GM23338 (cell line): ENCODE measurements at regions not wholly inside any gene's neighbourhood (a gene's known extent, or its start where the extent isn't known, plus 50 kb on each side); places are given as distances from the start of the nearest gene placed in this dataset.

ENCODE experiments used
- ATAC-seq: fragments of 200-7000 bp; cut with Tn5 transposase; 3 replicates; pipeline ENCODE4 v1.9.1; 2020
- DNase-seq: peaks from one replicate; pipeline ENCODE4 v3.0.0-alpha.2; 2015; ENCODE audit warnings: low spot score
- H2AFZ ChIP-seq: fragments of 200-600 bp; sonication (generic); 2 replicates; pipeline ENCODE4 v1.8.0; 2016; ENCODE audit warnings: antibody characterized with exemption, mild to moderate bottlenecking, moderate library complexity
- H3F3A ChIP-seq: fragments of 200-600 bp; sonication (generic); replicated peaks from 2 replicates; pipeline ENCODE4 v1.8.0; 2017; ENCODE audit warnings: antibody characterized with exemption, mixed run types, low read depth
- H3K27ac ChIP-seq: fragments of 200-600 bp; sonication (generic); 2 replicates; pipeline ENCODE4 v1.6.1; 2016; ENCODE audit warnings: low read depth
- H3K27me3 ChIP-seq: fragments of 200-600 bp; sonication (generic); 2 replicates; pipeline ENCODE4 v1.8.0; 2016; ENCODE audit warnings: mild to moderate bottlenecking, mixed run types, moderate library complexity; ENCODE audit not compliant: insufficient read depth
- H3K36me3 ChIP-seq: fragments of 200-600 bp; sonication (generic); 2 replicates; pipeline ENCODE4 v1.8.0; 2016; ENCODE audit warnings: mild to moderate bottlenecking; ENCODE audit not compliant: insufficient read depth
- H3K4me1 ChIP-seq: fragments of 200-600 bp; sonication (generic); 2 replicates; pipeline ENCODE4 v1.8.0; 2016; ENCODE audit warnings: mild to moderate bottlenecking, moderate library complexity; ENCODE audit not compliant: insufficient read depth
- H3K4me2 ChIP-seq: fragments of 200-600 bp; sonication (generic); 2 replicates; pipeline ENCODE4 v1.7.1; 2017; ENCODE audit warnings: mixed run types
- H3K4me3 ChIP-seq: fragments of 200-600 bp; sonication (generic); 2 replicates; pipeline ENCODE4 v1.6.1; 2016; ENCODE audit warnings: mixed run types
- H3K79me2 ChIP-seq: fragments of 200-600 bp; sonication (generic); replicated peaks from 2 replicates; pipeline ENCODE4 v1.8.0; 2017; ENCODE audit warnings: mild to moderate bottlenecking; ENCODE audit not compliant: insufficient read depth
- H3K9me2 ChIP-seq: fragments of 200-600 bp; sonication (generic); 2 replicates; pipeline ENCODE4 v1.8.0; 2017; ENCODE audit not compliant: insufficient read depth
- H4K20me1 ChIP-seq: fragments of 200-600 bp; sonication (generic); replicated peaks from 2 replicates; pipeline ENCODE4 v1.8.0; 2017; ENCODE audit warnings: mild to moderate bottlenecking; ENCODE audit not compliant: insufficient read depth
- H3K27ac Mint-ChIP-seq: 2 replicates; pipeline ENCODE4 v1.8.0; 2020; ENCODE audit warnings: inconsistent platforms, mild to moderate bottlenecking, moderate library complexity, mixed read lengths
- H3K27me3 Mint-ChIP-seq: 3 replicates; pipeline ENCODE4 v1.8.0; 2022; ENCODE audit warnings: low read depth, mild to moderate bottlenecking, moderate library complexity, mixed read lengths, inconsistent platforms; ENCODE audit not compliant: insufficient read depth, poor library complexity
- H3K36me3 Mint-ChIP-seq: 3 replicates; pipeline ENCODE4 v1.8.0; 2021; ENCODE audit warnings: low read depth, mild to moderate bottlenecking, inconsistent platforms, moderate library complexity, mixed read lengths
- H3K4me1 Mint-ChIP-seq: 3 replicates; pipeline ENCODE4 v1.8.0; 2020; ENCODE audit warnings: mild to moderate bottlenecking, inconsistent platforms, mixed read lengths
- H3K4me3 Mint-ChIP-seq: 3 replicates; pipeline ENCODE4 v1.8.0; 2021; ENCODE audit warnings: moderate library complexity, mild to moderate bottlenecking, inconsistent platforms, mixed read lengths
- H3K9me3 Mint-ChIP-seq: 3 replicates; pipeline ENCODE4 v1.8.0; 2020; ENCODE audit warnings: moderate library complexity, mild to moderate bottlenecking, inconsistent platforms, mixed read lengths
- CREB1 ChIP-seq: fragments of 250-450 bp; sonication (Bioruptor Pico); IDR thresholded peaks from 2 replicates; pipeline ENCODE4 v1.5.0; 2020; ENCODE audit warnings: low read depth, mild to moderate bottlenecking, moderate library complexity
- CTCF ChIP-seq, 2 experiments: fragments of 200-600 bp in 1 of 2; sonication (generic) in 1 of 2; conservative IDR thresholded peaks; 2 replicates each; pipeline versions ENCODE4 v1.5.1 to v1.6.1; 2016 to 2017; ENCODE audit warnings: antibody characterized with exemption in 2 of 2, low read depth in 2 of 2, mild to moderate bottlenecking in 2 of 2, moderate library complexity in 1 of 2
- ETS1 ChIP-seq: IDR thresholded peaks from 2 replicates; pipeline ENCODE4 v1.6.1; 2016; ENCODE audit warnings: antibody characterized with exemption
- EZH2 ChIP-seq: fragments of 200-600 bp; sonication (generic); IDR thresholded peaks from one replicate; pipeline ENCODE4 v1.8.0; 2017; ENCODE audit warnings: antibody characterized with exemption, mild to moderate bottlenecking, low read depth; ENCODE audit not compliant: unreplicated experiment
- EZH2phosphoT487 ChIP-seq: fragments of 200-600 bp; sonication (generic); IDR thresholded peaks from one replicate; pipeline ENCODE4 v1.8.1; 2018; ENCODE audit warnings: antibody characterized with exemption; ENCODE audit not compliant: unreplicated experiment
- JUNB ChIP-seq: IDR thresholded peaks from one replicate; pipeline ENCODE4 v1.6.1; 2016; ENCODE audit warnings: antibody characterized with exemption; ENCODE audit not compliant: unreplicated experiment
- NANOG ChIP-seq: IDR thresholded peaks from 2 replicates; pipeline ENCODE4 v1.6.1; 2016; ENCODE audit warnings: antibody characterized with exemption, borderline replicate concordance
- POLR2AphosphoS5 ChIP-seq: IDR thresholded peaks from 2 replicates; pipeline ENCODE4 v1.6.1; 2016; ENCODE audit warnings: antibody characterized with exemption, low read depth
- REST ChIP-seq: IDR thresholded peaks from one replicate; pipeline ENCODE4 v1.6.1; 2018; ENCODE audit warnings: antibody characterized with exemption; ENCODE audit not compliant: unreplicated experiment
- STAT1 ChIP-seq: IDR thresholded peaks from one replicate; pipeline ENCODE4 v1.6.1; 2016; ENCODE audit warnings: antibody characterized with exemption; ENCODE audit not compliant: unreplicated experiment
- ZNF114 ChIP-seq: fragments of 250-450 bp; sonication (Bioruptor Pico); IDR thresholded peaks from 2 replicates; pipeline ENCODE4 v1.5.0; 2020; ENCODE audit warnings: mild to moderate bottlenecking, moderate library complexity

GRCh38 chr22:27382947-27383346 lies 418.6 kb downstream of the MN1 start:
- Mint-ChIP-seq H3K27me3 (peaks cover 8% of the 10 kb centered on the region), H3K4me3 (no peak overlapping the region), H3K27ac (no peak overlapping the region), H3K4me1 (peaks cover 17% of the 10 kb centered on the region), H3K9me3 (no peaks in the 10 kb centered on the region), H3K36me3 (no peaks in the 10 kb centered on the region)
- no peak for ATAC-seq
- no peak for DNase-seq
- H3K9me2 ChIP-seq: no peaks in the 10 kb centered on the region
- no peak overlapping the region for H3K27ac ChIP-seq
- H3K4me3 ChIP-seq: no peak overlapping the region
- no peaks in the 10 kb centered on the region for H3K4me1 ChIP-seq
- H4K20me1 ChIP-seq: no peaks in the 10 kb centered on the region
- H3K79me2 ChIP-seq: no peaks in the 10 kb centered on the region
- H2AFZ ChIP-seq: no peak overlapping the region
- H3K36me3 ChIP-seq: no peaks in the 10 kb centered on the region
- H3K4me2 ChIP-seq: no peak overlapping the region
- H3F3A ChIP-seq: no peaks in the 10 kb centered on the region
- no peak for TF ChIP-seq CREB1 (CRISPR knock-in tag)
- TF ChIP-seq STAT1: no peak
- no peak for TF ChIP-seq REST
- no peak for TF ChIP-seq EZH2
- TF ChIP-seq ZNF114: no peak
- TF ChIP-seq POLR2AphosphoS5: no peak
- TF ChIP-seq CTCF (conservative IDR thresholded peaks at IDR 0.05; ENCODE audit: low read depth in 2 of 2): no peak
- TF ChIP-seq ETS1: no peak
- no peak for TF ChIP-seq NANOG
- TF ChIP-seq EZH2phosphoT487: no peak
- TF ChIP-seq JUNB: no peak
- no peaks in the 10 kb centered on the region for H3K27me3 ChIP-seq

- Histone ChIP-seq H3K27ac (no peak overlapping the region), H3K4me1 (no peaks in the 10 kb centered on the region), H2AFZ (no peak overlapping the region), H3F3A (no peaks in the 10 kb centered on the region), H3K27me3 (no peaks in the 10 kb centered on the region), H3K9me2 (no peaks in the 10 kb centered on the region), H4K20me1 (no peaks in the 10 kb centered on the region), H3K4me2 (no peak overlapping the region), H3K4me3 (no peak overlapping the region), H3K36me3 (no peaks in the 10 kb centered on the region), H3K79me2 (no peaks in the 10 kb centered on the region)
- H3K27ac Mint-ChIP-seq: no peak overlapping the region
- DNase-seq (no peak), ATAC-seq (no peak)
- H3K4me3 Mint-ChIP-seq: no peak overlapping the region
- H3K4me1 Mint-ChIP-seq: peaks cover 12% of the 10 kb centered on the region
- H3K36me3 Mint-ChIP-seq: no peaks in the 10 kb centered on the region
- no peak for TF ChIP-seq STAT1
- no peak for TF ChIP-seq JUNB
- TF ChIP-seq EZH2phosphoT487: no peak
- no peak for TF ChIP-seq EZH2
- no peak for TF ChIP-seq NANOG
- TF ChIP-seq CTCF (conservative IDR thresholded peaks at IDR 0.05; ENCODE audit: low read depth in 2 of 2): no peak
- TF ChIP-seq ETS1: no peak
- H3K9me3 Mint-ChIP-seq: no peaks in the 10 kb centered on the region
- peaks cover 5% of the 10 kb centered on the region for H3K27me3 Mint-ChIP-seq
Observed at GRCh38 chr22:27383896-27384295, 417.7 kb downstream of the MN1 start.
